ENCODE measurements at regions not wholly inside any gene's neighbourhood (a gene's known extent, or its start where the extent isn't known, plus 50 kb on each side); places are given as distances from the start of the nearest gene placed in this dataset.

GRCh38 chr4:45939056-45939455 lies 184.8 kb downstream of the GABRG1 start:
- no peak for TF ChIP-seq CTCF (IDR thresholded peaks at IDR 0.05)
- no peak for TF ChIP-seq POLR2A (IDR thresholded peaks at IDR 0.05; ENCODE audit: low read depth)
